Parathyroid adenoma (tissue), 2 donors: ENCODE measurements at regions not wholly inside any gene's neighbourhood (a gene's known extent, or its start where the extent isn't known, plus 50 kb on each side); places are given as distances from the start of the nearest gene placed in this dataset.
"Not testable (repeated sequence)": the region's sequence is repeated elsewhere in the genome, so short reads cannot be mapped to it uniquely, and the experiment has no call there.

Experiments used
- H2AFZ ChIP-seq: fragments of 300-600 bp; sonication (generic); one replicate; pipeline ENCODE4 v1.7.0; 2017; ENCODE audit warnings: antibody characterized with exemption, mild to moderate bottlenecking
- H3K27ac ChIP-seq: fragments of 300-600 bp; sonication (generic); one replicate; pipeline ENCODE4 v1.7.0; 2017
- H3K27me3 ChIP-seq: fragments of 300-600 bp; sonication (generic); one replicate; pipeline ENCODE4 v1.7.0; 2017; ENCODE audit warnings: low read length; ENCODE audit not compliant: control insufficient read depth, insufficient read depth
- H3K36me3 ChIP-seq: fragments of 300-600 bp; sonication (generic); one replicate; pipeline ENCODE4 v1.7.0; 2017; ENCODE audit warnings: low read length; ENCODE audit not compliant: control insufficient read depth, insufficient read depth
- H3K4me1 ChIP-seq: fragments of 300-600 bp; sonication (generic); one replicate; pipeline ENCODE4 v1.7.0; 2017; ENCODE audit warnings: control low read depth
- H3K4me2 ChIP-seq: fragments of 300-600 bp; sonication (generic); one replicate; pipeline ENCODE4 v1.7.0; 2017; ENCODE audit warnings: low read length
- H3K4me3 ChIP-seq: fragments of 300-600 bp; sonication (generic); one replicate; pipeline ENCODE4 v1.7.0; 2017; ENCODE audit warnings: low read depth, low read length
- H3K79me2 ChIP-seq: fragments of 300-600 bp; sonication (generic); one replicate; pipeline ENCODE4 v1.7.0; 2017; ENCODE audit warnings: control low read depth
- H3K9ac ChIP-seq: fragments of 300-600 bp; sonication (generic); one replicate; pipeline ENCODE4 v1.7.0; 2017; ENCODE audit warnings: mild to moderate bottlenecking
- H3K9me3 ChIP-seq: fragments of 300-600 bp; sonication (generic); one replicate; pipeline ENCODE4 v1.7.0; 2017; ENCODE audit warnings: low read length; ENCODE audit not compliant: control insufficient read depth
- CTCF ChIP-seq: fragments of 300-600 bp; sonication (generic); IDR thresholded peaks from one replicate; pipeline ENCODE4 v1.7.0; 2017; ENCODE audit warnings: antibody characterized with exemption, mild to moderate bottlenecking
- donor health status: primary hyperparathyroidism.

GRCh38 chr2:238510911-238511613 lies 84.3 kb downstream of the ASB1 start:
- H3K4me2 ChIP-seq, result no peak overlapping the region
- no peaks in the 10 kb centered on the region for H3K9me3 ChIP-seq
- no peaks in the 10 kb centered on the region for H3K27me3 ChIP-seq
- no peak overlapping the region for H3K9ac ChIP-seq
- no peaks in the 10 kb centered on the region for H3K4me1 ChIP-seq
- no peak overlapping the region for H3K4me3 ChIP-seq
- H2AFZ ChIP-seq, result no peak overlapping the region
- no peaks in the 10 kb centered on the region for H3K36me3 ChIP-seq
- TF ChIP-seq CTCF, result no peak
- no peaks in the 10 kb centered on the region for H3K79me2 ChIP-seq
- H3K27ac ChIP-seq, result no peak overlapping the region

- no peak overlapping the region for H2AFZ ChIP-seq
- H3K4me2 ChIP-seq, result no peak overlapping the region
- no peaks in the 10 kb centered on the region for H3K79me2 ChIP-seq
- H3K27ac ChIP-seq, result no peak overlapping the region
- H3K4me1 ChIP-seq, result no peaks in the 10 kb centered on the region
- TF ChIP-seq CTCF, result no peak
- no peaks in the 10 kb centered on the region for H3K9me3 ChIP-seq
- H3K9ac ChIP-seq, result no peak overlapping the region
- H3K36me3 ChIP-seq, result no peaks in the 10 kb centered on the region
- H3K4me3 ChIP-seq, result no peak overlapping the region
- H3K27me3 ChIP-seq, result no peaks in the 10 kb centered on the region
Measured at GRCh38 chr2:238511614-238511950, 84.9 kb downstream of the ASB1 start.

- no peaks in the 10 kb centered on the region for H3K79me2 ChIP-seq
- no peaks in the 10 kb centered on the region for H3K4me1 ChIP-seq
- H3K27ac ChIP-seq, result no peak overlapping the region
- H3K36me3 ChIP-seq, result no peaks in the 10 kb centered on the region
- H3K9ac ChIP-seq, result no peak overlapping the region
- no peak overlapping the region for H2AFZ ChIP-seq
- no peak overlapping the region for H3K4me3 ChIP-seq
- H3K9me3 ChIP-seq, result no peaks in the 10 kb centered on the region
- TF ChIP-seq CTCF, result no peak
- no peaks in the 10 kb centered on the region for H3K27me3 ChIP-seq
- no peak overlapping the region for H3K4me2 ChIP-seq
Measured at GRCh38 chr2:238512247-238512867, 85.6 kb downstream of the ASB1 start.

- no peak for TF ChIP-seq CTCF
Measured at GRCh38 chr2:238513346-238513745, 86.6 kb downstream of the ASB1 start.

GRCh38 chr2:238514024-238514423 lies 87.3 kb downstream of the ASB1 start:
- H3K79me2 ChIP-seq, result not testable (repeated sequence)

More at GRCh38 chr2:238513346-238513745, 86.6 kb downstream of the ASB1 start:
- H3K36me3 ChIP-seq, result no peaks in the 10 kb centered on the region
- H3K4me1 ChIP-seq, result no peaks in the 10 kb centered on the region
- no peak overlapping the region for H3K4me2 ChIP-seq
- no peak overlapping the region for H3K27ac ChIP-seq
- no peak overlapping the region for H3K4me3 ChIP-seq
- no peaks in the 10 kb centered on the region for H3K9me3 ChIP-seq
- no peak overlapping the region for H2AFZ ChIP-seq
- no peaks in the 10 kb centered on the region for H3K27me3 ChIP-seq
- H3K9ac ChIP-seq, result no peak overlapping the region
- H3K79me2 ChIP-seq, result no peaks in the 10 kb centered on the region

More at GRCh38 chr2:238514024-238514423, 87.3 kb downstream of the ASB1 start:
- not testable (repeated sequence) for H3K27ac ChIP-seq, H3K4me3 ChIP-seq, H3K9ac ChIP-seq, H3K4me2 ChIP-seq, H3K4me1 ChIP-seq, H2AFZ ChIP-seq, H3K9me3 ChIP-seq, H3K27me3 ChIP-seq, H3K36me3 ChIP-seq
